ENCODE measurements at regions not wholly inside any gene's neighbourhood (a gene's known extent, or its start where the extent isn't known, plus 50 kb on each side); places are given as distances from the start of the nearest gene placed in this dataset.
A peak's percentile ranks its signal among the peaks of the same experiment; 100 is the strongest.

GRCh38 chr7:80277434-80278427 is 143.1 kb downstream of the GNAI1 start:
- no peaks in the 10 kb centered on the region for H3K36me3 ChIP-seq (ENCODE audit: control insufficient read depth in 2 of 2, extremely low read depth in 1 of 2, insufficient read depth in 2 of 2, low read length in 2 of 2)
- DNase-seq (ENCODE audit: low read depth, low spot score) = peak; percentile 21
- FAIRE-seq = peak; percentile 64
- peaks cover 40% of the 10 kb centered on the region for H3K4me1 ChIP-seq (ENCODE audit: control insufficient read depth, extremely low read depth, insufficient read depth, low read length)
- dilution Hi-C loops (cut with MboI; ENCODE audit: extremely low pct_ligation_motif_present, low sequenced_read_pairs) = no loop called here
- H3K9me3 ChIP-seq (ENCODE audit: control insufficient read depth, low read depth, low read length) = no peaks in the 10 kb centered on the region
- peak overlapping the region; percentile 81 for H3K27ac ChIP-seq (ENCODE audit: control insufficient read depth, insufficient read depth, low read length)
- peak overlapping the region; percentile 61 for H2AFZ ChIP-seq (ENCODE audit: control insufficient read depth, low read length)
- H3K9me1 ChIP-seq (ENCODE audit: control insufficient read depth, extremely low read depth, insufficient read depth, low read length) = no peaks in the 10 kb centered on the region
- H3K4me2 ChIP-seq (ENCODE audit: control insufficient read depth, extremely low read depth, insufficient read depth, low read depth, low read length) = peak overlapping the region; percentile 84
- peak overlapping the region; percentile 55 for H3K9ac ChIP-seq (ENCODE audit: control insufficient read depth, extremely low read depth, insufficient read depth, low read length)
- H4K20me1 ChIP-seq (ENCODE audit: control insufficient read depth, extremely low read depth, insufficient read depth, low read length) = no peaks in the 10 kb centered on the region
- no peaks in the 10 kb centered on the region for H3K27me3 ChIP-seq (ENCODE audit: control insufficient read depth, extremely low read depth, insufficient read depth, low read length)
- TF ChIP-seq CTCF (optimal IDR thresholded peaks at IDR 0.05 in 1 of 3, IDR thresholded peaks at IDR 0.05 in 1 of 3, conservative IDR thresholded peaks at IDR 0.05 in 1 of 3; ENCODE audit: extremely low read depth in 1 of 3, insufficient read depth in 2 of 3, low read length in 3 of 3) (no peak), EZH2 (IDR thresholded peaks at IDR 0.05; ENCODE audit: low read length) (no peak)
- no peaks in the 10 kb centered on the region for H3K79me2 ChIP-seq (ENCODE audit: control insufficient read depth, insufficient read depth, low read length)
- peak overlapping the region in 2 of 3 experiments; percentile 3 to 17 for H3K4me3 ChIP-seq (ENCODE audit: control insufficient read depth in 2 of 3, extremely low read depth in 1 of 3, insufficient read depth in 2 of 3, low read depth in 1 of 3, low read length in 3 of 3)

Small RNAs in the stretch of these regions (small RNA-seq; reads per million reads assigned to genes)
- 0 reads per million in 3 experiments for gene RN7SL35P (ENCODE audit: insufficient read length in 3 of 3, low read depth in 3 of 3, low replicate concordance in 1 of 3)
- 0 reads per million in 3 experiments for gene SNRPBP1 (ENCODE audit: insufficient read length in 3 of 3, low read depth in 3 of 3, low replicate concordance in 1 of 3)

Data from keratinocyte (primary cell).